ENCODE measurements at regions not wholly inside any gene's neighbourhood (a gene's known extent, or its start where the extent isn't known, plus 50 kb on each side); places are given as distances from the start of the nearest gene placed in this dataset.
"Not testable (repeated sequence)": the region's sequence is repeated elsewhere in the genome, so short reads cannot be mapped to it uniquely, and the experiment has no call there.

DNA sequence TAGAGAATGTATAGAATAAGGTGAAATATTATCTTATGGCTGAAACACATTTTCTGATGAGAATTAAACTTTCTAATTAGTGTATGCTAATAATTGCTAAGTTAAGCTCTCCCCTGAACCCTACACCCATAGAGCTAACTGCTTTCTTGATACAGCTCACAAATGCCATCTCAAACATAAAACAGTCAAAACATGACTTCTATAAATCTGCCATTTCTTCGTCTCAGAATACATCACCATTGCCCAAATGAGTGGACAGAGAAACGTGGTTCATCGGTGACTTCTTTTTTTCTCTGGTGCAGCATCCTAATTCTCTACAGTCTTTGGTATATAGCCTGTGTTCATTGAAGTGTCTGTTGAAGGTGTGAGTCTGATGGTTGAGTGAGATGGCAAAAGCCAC lies 554.6 kb downstream of the NLGN4X start:
- TF ChIP-seq EZH2phosphoT487 (IDR thresholded peaks at IDR 0.05; ENCODE audit: borderline replicate concordance): no peak
- TF ChIP-seq, protein P1, sequence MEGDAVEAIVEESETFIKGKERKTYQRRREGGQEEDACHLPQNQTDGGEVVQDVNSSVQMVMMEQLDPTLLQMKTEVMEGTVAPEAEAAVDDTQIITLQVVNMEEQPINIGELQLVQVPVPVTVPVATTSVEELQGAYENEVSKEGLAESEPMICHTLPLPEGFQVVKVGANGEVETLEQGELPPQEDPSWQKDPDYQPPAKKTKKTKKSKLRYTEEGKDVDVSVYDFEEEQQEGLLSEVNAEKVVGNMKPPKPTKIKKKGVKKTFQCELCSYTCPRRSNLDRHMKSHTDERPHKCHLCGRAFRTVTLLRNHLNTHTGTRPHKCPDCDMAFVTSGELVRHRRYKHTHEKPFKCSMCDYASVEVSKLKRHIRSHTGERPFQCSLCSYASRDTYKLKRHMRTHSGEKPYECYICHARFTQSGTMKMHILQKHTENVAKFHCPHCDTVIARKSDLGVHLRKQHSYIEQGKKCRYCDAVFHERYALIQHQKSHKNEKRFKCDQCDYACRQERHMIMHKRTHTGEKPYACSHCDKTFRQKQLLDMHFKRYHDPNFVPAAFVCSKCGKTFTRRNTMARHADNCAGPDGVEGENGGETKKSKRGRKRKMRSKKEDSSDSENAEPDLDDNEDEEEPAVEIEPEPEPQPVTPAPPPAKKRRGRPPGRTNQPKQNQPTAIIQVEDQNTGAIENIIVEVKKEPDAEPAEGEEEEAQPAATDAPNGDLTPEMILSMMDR (conservative IDR thresholded peaks at IDR 0.05; ENCODE audit: low read length): no peak
- H2AFZ ChIP-seq (ENCODE audit: low read length): no peak overlapping the region
- no peaks in the 10 kb centered on the region for H3F3A ChIP-seq (ENCODE audit: low read depth)
- H3K79me2 ChIP-seq (ENCODE audit: insufficient read depth, low read length): no peaks in the 10 kb centered on the region
- H3K4me2 ChIP-seq (ENCODE audit: low read depth, low read length, poor library complexity, severe bottlenecking): no peak overlapping the region
- H3K36me3 ChIP-seq (ENCODE audit: insufficient read depth, low read length): no peaks in the 10 kb centered on the region
- H3K9ac ChIP-seq (ENCODE audit: low read depth, low read length, poor library complexity, severe bottlenecking): no peak overlapping the region
- H4K20me1 ChIP-seq (ENCODE audit: insufficient read depth, low read length, poor library complexity, severe bottlenecking): no peaks in the 10 kb centered on the region
- H3K27me3 ChIP-seq (ENCODE audit: insufficient read depth, low read length, poor library complexity, severe bottlenecking): no peaks in the 10 kb centered on the region
- H3K4me1 ChIP-seq (ENCODE audit: insufficient read depth, low read length, poor library complexity, severe bottlenecking): no peaks in the 10 kb centered on the region
- no peaks in the 10 kb centered on the region for H3K9me2 ChIP-seq (replicated peaks; ENCODE audit: low read depth, low read length)
- no peak overlapping the region for H3K4me3 ChIP-seq (ENCODE audit: low read length, poor library complexity, severe bottlenecking)
- H3K9me3 ChIP-seq (ENCODE audit: insufficient read depth, low read depth, low read length): no peaks in the 10 kb centered on the region

DNA sequence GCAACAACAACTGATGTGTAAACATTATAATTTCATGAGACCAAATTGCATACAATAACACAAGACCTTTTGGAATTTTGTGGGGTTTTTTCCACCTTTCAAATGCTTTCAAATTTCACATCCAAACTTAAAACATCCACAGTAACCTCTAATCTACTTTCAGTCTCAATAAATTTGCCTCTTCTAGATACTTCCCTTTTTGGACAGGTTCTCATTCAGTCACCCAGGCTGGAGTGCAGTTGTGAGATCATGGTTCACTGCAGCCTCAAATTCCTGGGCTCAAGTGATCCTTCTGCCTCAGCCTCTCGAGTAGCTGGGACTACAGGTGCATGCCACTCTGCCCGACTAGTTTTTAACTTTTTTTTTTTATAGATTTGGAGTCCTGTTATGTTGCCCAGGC lies 556.6 kb downstream of the NLGN4X start:
- no peaks in the 10 kb centered on the region for H3K27me3 ChIP-seq (ENCODE audit: insufficient read depth, low read length, poor library complexity, severe bottlenecking)
- H3K9me3 ChIP-seq (ENCODE audit: insufficient read depth, low read depth, low read length): no peaks in the 10 kb centered on the region
- no peaks in the 10 kb centered on the region for H3K4me1 ChIP-seq (ENCODE audit: insufficient read depth, low read length, poor library complexity, severe bottlenecking)
- TF ChIP-seq, protein P1 (conservative IDR thresholded peaks at IDR 0.05; ENCODE audit: low read length): no peak
- TF ChIP-seq EZH2phosphoT487 (IDR thresholded peaks at IDR 0.05; ENCODE audit: borderline replicate concordance): no peak
- H4K20me1 ChIP-seq (ENCODE audit: insufficient read depth, low read length, poor library complexity, severe bottlenecking): no peaks in the 10 kb centered on the region
- no peaks in the 10 kb centered on the region for H3K36me3 ChIP-seq (ENCODE audit: insufficient read depth, low read length)
- H3F3A ChIP-seq (ENCODE audit: low read depth): no peaks in the 10 kb centered on the region
- H3K4me3 ChIP-seq (ENCODE audit: low read length, poor library complexity, severe bottlenecking): no peak overlapping the region
- H3K4me2 ChIP-seq (ENCODE audit: low read depth, low read length, poor library complexity, severe bottlenecking): no peak overlapping the region
- no peaks in the 10 kb centered on the region for H3K9me2 ChIP-seq (replicated peaks; ENCODE audit: low read depth, low read length)
- no peaks in the 10 kb centered on the region for H3K79me2 ChIP-seq (ENCODE audit: insufficient read depth, low read length)
- no peak overlapping the region for H3K9ac ChIP-seq (ENCODE audit: low read depth, low read length, poor library complexity, severe bottlenecking)
- no peak overlapping the region for H2AFZ ChIP-seq (ENCODE audit: low read length)

GRCh38 chrX:5666689-5667088 lies 562.0 kb downstream of the NLGN4X start:
- H3K27me3 ChIP-seq (ENCODE audit: insufficient read depth, low read length, poor library complexity, severe bottlenecking); H2AFZ ChIP-seq (ENCODE audit: low read length); H3K9me3 ChIP-seq (ENCODE audit: insufficient read depth, low read depth, low read length); H3K36me3 ChIP-seq (ENCODE audit: insufficient read depth, low read length); H3K4me2 ChIP-seq (ENCODE audit: low read depth, low read length, poor library complexity, severe bottlenecking); H3K4me3 ChIP-seq (ENCODE audit: low read length, poor library complexity, severe bottlenecking); H3K9ac ChIP-seq (ENCODE audit: low read depth, low read length, poor library complexity, severe bottlenecking); H3K9me2 ChIP-seq (replicated peaks; ENCODE audit: low read depth, low read length); H3K79me2 ChIP-seq (ENCODE audit: insufficient read depth, low read length); H3K4me1 ChIP-seq (ENCODE audit: insufficient read depth, low read length, poor library complexity, severe bottlenecking); H4K20me1 ChIP-seq (ENCODE audit: insufficient read depth, low read length, poor library complexity, severe bottlenecking); H3F3A ChIP-seq (ENCODE audit: low read depth): not testable (repeated sequence)

DNA sequence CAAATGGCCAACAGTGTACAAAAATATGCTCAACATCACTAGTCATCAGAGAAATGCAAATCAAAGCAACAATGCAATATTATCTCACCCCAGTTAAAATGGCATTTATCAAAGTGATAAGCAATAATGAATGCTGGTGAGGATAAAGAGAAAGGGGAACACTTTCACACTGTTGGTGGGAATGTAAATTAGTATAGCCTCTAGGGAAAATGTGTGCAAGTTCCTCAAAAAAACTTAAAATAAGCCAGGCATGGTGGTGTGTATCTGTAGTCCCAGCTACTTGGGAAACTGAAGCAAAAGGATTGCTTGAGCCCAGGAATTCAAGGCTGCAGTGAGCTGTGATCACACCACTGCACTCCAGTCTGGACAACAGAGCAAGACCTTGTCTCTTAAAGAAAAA lies 572.1 kb downstream of the NLGN4X start:
- no peaks in the 10 kb centered on the region for H3K79me2 ChIP-seq (ENCODE audit: insufficient read depth, low read length)
- TF ChIP-seq EZH2phosphoT487 (IDR thresholded peaks at IDR 0.05; ENCODE audit: borderline replicate concordance): no peak
- TF ChIP-seq, protein P1 (conservative IDR thresholded peaks at IDR 0.05; ENCODE audit: low read length): no peak
- H3F3A ChIP-seq (ENCODE audit: low read depth): no peaks in the 10 kb centered on the region
- no peaks in the 10 kb centered on the region for H3K9me2 ChIP-seq (replicated peaks; ENCODE audit: low read depth, low read length)
- H3K27me3 ChIP-seq (ENCODE audit: insufficient read depth, low read length, poor library complexity, severe bottlenecking): no peaks in the 10 kb centered on the region
- H2AFZ ChIP-seq (ENCODE audit: low read length): no peak overlapping the region
- no peaks in the 10 kb centered on the region for H4K20me1 ChIP-seq (ENCODE audit: insufficient read depth, low read length, poor library complexity, severe bottlenecking)
- H3K4me1 ChIP-seq (ENCODE audit: insufficient read depth, low read length, poor library complexity, severe bottlenecking): no peaks in the 10 kb centered on the region
- H3K9me3 ChIP-seq (ENCODE audit: insufficient read depth, low read depth, low read length): no peaks in the 10 kb centered on the region
- H3K9ac ChIP-seq (ENCODE audit: low read depth, low read length, poor library complexity, severe bottlenecking): no peak overlapping the region
- no peaks in the 10 kb centered on the region for H3K36me3 ChIP-seq (ENCODE audit: insufficient read depth, low read length)
- no peak overlapping the region for H3K4me3 ChIP-seq (ENCODE audit: low read length, poor library complexity, severe bottlenecking)
- H3K4me2 ChIP-seq (ENCODE audit: low read depth, low read length, poor library complexity, severe bottlenecking): no peak overlapping the region

Data from Loucy (cell line).